NCI-H2081 treated with DMSO at 0.1 percent for 48 hours (cell line): ENCODE measurements at regions not wholly inside any gene's neighbourhood (a gene's known extent, or its start where the extent isn't known, plus 50 kb on each side); places are given as distances from the start of the nearest gene placed in this dataset.

Experiments used
- DNase-seq: peaks from one replicate; lab custom pipeline; 2025; lab: John Stamatoyannopoulos, UW

GRCh38 chr11:133720951-133721350, 124.4 kb downstream of the SPATA19 start:
- no peak for DNase-seq

GRCh38 chr11:133719532-133720235, 125.6 kb downstream of the SPATA19 start:
- DNase-seq, result no peak

DNA sequence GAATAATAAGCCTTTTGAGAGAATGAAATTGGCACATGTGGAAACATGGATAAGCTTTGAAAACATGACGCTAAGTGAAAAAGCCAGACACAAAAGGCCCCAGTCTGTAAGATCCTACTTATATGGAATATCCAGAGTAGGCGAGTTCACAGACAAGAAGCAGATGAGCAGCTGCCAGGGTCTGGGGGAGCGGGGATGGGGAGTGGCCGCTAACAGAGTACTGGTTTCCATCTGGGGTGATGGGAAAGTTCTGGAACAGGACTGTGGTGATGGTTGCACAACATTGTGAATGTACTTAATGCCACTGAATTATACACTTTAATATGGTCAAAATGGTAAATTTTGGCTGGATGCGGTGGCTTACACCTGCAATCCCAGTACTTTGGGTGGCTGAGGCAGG, 126.5 kb downstream of the SPATA19 start:
- DNase-seq, result no peak

DNA sequence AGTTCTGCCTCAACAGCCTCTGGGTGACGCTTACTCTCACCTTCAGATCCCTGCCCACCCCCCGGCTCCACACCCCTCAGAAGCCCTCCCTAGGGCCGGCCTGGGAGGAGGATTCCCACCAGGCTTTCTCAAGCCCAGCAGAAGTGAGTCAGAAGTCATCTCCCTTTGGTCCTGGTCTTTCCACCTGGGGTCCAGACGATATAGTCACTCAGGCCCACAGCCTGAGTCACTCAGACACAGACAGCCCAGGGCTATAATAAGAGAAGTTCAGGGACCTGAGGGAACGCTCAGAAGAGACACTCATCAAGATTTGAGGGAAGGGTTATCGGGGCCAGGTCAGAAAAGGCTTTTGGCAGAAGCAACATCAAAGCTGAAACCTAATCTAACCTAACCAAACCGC, 127.1 kb downstream of the SPATA19 start:
- no peak for DNase-seq

DNA sequence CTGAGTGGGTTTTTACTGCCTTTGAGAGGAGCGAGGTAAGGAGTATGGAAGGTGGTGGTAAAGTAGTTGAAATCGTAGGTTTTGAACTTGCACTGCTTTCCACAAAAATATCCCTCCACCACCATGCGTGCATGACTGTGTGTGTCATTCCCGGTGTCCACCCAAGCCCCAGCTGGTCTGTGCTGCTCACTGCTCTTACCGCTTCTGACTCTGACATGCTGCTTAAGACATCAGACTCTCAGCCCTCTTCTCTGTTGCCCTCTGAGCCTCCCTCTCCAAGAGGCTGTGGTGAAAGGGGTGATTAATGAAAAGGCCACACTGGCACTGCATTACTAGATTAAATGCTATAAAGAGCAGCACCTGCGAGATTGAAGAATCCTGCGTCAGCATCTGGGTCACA, 128.7 kb downstream of the SPATA19 start:
- no peak for DNase-seq

DNA sequence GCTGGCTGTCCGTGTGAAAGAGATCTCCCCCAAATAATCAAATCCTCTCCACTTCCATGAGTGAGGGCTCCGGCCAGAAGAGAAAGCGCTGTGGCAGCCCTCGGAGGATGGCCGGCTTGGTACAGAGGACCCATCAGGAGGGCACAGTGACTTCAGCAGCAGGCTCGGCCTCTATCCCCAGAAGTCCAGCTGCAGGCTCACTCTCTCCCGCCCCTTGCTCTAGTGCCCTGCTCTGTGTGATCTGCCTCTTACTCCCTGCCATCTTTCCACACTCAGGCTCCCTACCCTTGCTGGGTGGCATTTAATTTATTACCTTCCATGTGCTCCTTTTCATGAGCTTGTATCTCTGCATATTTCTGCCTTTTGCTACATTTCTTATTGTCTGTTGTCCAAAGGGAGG, 129.7 kb downstream of the SPATA19 start:
- DNase-seq, result no peak

- DNase-seq, result no peak
Measured at GRCh38 chr11:133714471-133715375, 130.6 kb downstream of the SPATA19 start.

GRCh38 chr11:133713844-133714243, 131.5 kb downstream of the SPATA19 start:
- DNase-seq, result no peak

DNA sequence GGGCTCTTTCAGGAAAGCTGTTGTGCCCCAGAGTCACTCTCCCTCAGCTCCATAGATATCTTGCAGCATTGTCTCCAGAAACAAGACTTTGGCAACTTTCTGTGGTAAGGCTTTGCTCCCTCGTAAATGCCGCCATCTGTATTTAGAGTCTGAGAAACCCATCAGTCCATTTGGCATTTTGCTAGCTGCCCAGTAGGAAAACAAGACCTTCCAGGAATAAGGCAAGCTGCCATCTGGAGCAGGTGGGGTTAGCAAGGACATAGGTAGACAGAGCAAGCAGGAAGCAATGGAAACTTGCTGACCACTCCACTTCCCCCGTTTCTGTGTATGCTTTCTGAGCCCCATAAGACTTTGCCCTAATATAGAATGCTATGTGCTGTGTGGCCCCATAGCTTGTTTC, 131.9 kb downstream of the SPATA19 start:
- no peak for DNase-seq

DNA sequence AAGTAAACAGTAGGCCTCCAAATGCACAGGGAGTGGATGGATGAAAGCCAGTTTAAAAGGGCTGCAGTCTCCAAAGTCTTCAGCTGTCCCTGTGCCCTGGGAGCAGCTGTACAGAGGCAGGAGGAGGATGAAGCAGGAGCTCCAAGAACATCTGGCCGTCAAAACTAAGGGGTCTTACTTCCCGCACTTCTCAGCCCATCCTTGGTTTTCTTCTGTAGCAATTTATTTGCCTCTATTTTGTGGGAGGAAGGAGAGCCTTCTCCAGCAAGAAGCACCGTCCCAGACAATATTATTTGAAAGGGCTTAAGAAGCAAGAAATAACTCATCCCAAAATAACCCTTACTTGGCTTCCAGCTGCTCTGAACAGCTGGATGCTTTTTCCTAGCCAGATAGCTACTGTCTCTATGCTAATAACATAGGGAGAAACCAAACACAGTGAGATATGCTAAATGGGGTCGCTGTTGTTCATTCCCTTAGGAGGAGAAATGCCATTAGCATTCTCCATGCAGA, 133.2 kb downstream of the SPATA19 start:
- DNase-seq, result no peak

DNA sequence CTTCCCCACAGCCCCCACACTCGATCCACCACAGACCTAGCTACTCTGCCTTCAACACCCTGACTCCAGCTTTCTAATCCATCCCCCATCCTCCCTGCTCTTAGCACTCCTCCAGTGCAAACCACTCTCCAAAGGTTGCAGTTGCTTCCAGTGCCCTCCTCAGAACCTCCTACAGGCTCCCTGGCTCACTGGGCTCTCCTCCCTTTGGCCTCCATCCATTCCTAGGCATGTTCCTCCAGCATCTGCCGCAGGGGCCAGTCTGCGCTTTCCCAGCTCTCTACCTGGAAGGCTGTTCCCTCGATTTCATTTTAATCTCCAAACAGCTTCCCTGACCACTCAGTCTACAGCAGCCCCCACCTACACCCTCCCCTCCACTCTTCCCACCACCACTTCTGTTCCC, 133.8 kb downstream of the SPATA19 start:
- DNase-seq, result no peak

- no peak for DNase-seq
Measured at GRCh38 chr11:133710681-133711240, 134.6 kb downstream of the SPATA19 start.

DNA sequence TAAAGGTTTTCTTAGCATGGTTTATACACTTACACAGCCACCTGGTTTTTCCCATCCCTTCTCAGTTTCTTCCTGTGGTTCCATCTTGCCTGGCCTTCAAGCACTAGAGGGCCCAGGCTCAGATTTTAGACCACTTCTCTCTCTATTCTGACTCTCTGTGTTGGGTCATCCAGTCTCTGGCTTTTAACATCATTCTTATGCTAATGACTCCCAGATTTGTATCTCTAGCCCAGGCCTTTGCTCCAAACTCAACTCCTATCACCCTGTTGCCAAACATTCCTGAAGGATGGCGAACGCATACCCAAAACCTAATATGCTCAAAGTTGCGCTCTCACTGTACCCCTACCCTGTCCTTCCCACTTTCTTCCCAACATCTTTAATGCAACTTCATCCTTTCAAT, 135.1 kb downstream of the SPATA19 start:
- no peak for DNase-seq

DNA sequence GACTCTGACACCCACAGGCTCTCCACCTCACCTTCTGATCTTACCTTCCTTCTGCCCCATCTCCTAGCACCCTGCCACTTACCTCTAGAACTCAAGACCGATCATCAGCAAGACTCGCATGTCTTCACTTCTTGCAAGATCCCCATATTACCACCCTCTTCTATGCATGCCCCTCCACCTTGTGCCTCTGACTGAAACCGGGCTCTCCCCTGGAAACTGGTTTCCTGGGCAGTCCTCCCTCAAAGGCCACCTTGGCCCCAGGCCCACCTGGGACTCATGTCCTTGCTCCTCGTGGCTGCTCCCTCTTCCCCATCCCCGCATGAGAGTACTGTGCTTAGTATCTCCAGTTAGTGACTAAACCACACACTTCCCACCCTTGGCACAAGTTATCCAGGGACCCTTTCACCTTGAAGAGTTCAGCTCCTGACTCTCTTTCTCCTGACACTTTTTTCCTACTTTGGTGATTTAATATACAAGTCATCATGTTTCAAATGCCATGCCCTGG, 136.7 kb downstream of the SPATA19 start:
- no peak for DNase-seq

GRCh38 chr11:133706925-133707794, 138.2 kb downstream of the SPATA19 start:
- DNase-seq, result no peak

DNA sequence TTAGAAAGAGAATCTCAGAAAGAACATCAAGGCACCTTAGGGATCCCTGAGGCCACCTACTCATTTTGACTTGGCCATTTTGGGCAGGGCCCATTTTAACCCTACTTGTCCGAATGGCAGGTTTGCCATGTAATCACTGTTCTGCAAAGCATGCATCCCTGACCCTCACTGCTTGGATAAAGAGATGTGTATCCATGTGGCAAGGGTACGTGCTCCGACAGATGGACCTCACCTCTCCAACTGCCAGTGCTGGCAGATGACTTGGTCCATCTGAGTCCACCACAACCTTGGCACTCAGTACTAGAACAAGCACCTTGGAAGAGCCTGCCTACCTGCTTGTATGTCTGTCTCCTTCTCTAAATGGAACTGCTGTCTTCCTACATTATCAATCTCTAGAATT, 139.4 kb downstream of the SPATA19 start:
- DNase-seq, result no peak

DNA sequence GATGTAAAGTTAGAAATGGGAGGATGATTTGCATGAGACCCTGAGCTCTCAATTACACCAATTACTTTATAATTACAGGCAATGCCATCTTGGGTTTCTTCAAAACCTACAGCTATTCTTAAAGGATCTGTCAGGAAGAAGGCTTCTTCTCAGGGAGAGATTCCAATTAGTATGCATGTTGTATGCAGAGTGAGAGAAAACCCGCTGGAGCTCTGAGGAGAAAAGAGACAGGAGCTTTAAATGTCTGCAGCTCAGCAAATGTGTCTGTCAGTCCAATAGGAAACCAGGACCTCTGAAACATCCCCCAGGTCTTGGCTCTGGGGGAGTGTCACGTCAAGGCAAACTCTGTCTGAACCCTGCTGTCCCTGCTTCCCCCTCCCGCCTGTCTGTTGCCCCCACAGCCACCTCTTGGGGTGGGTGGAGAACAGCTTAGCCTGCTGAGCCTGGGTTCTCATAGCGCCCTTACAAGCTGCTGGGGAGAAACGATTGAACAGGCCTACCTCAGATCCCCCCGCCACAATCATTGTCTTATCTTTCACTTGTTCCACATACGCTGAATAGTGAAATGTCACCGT, 140.2 kb downstream of the SPATA19 start:
- no peak for DNase-seq

GRCh38 chr11:133699071-133699470, 146.2 kb downstream of the SPATA19 start:
- DNase-seq, result no peak

- DNase-seq, result no peak
Measured at GRCh38 chr11:133698654-133699053, 146.7 kb downstream of the SPATA19 start.

DNA sequence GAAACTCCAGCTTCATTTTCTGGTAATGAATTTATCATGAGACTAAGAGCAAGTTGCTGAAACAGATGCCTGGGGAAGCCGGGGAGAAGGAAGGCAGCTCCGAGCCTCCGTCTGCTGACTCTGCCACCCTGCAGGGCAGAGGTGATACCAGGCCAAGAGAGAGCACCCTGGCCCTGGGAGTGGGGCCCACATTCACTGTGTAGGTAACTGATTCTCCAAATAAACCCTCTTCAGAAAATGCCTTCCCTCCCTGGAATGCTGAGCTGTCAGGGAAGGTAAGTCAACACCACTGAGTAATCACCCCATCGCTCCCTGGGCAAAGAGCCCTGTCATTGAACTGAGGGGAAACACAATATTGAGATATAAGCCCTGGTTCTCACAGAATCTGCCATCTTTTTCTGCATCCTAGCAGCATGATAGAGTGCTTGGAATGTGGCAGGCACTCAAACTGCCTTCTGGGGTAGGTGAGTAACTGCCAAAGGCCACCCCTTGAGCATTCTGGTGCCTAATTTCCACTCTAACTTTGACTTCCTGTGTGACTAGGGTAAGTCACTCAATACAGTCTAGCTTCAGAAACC, 147.6 kb downstream of the SPATA19 start:
- no peak for DNase-seq

GRCh38 chr11:133697161-133697560, 148.2 kb downstream of the SPATA19 start:
- DNase-seq, result no peak
